HCT116 (cell line): ENCODE measurements at regions not wholly inside any gene's neighbourhood (a gene's known extent, or its start where the extent isn't known, plus 50 kb on each side); places are given as distances from the start of the nearest gene placed in this dataset.

Experiments used
- ATF3 ChIP-seq: IDR thresholded peaks from 2 replicates; pipeline ENCODE4 v1.6.1; 2012
- CEBPB ChIP-seq: IDR thresholded peaks from 2 replicates; pipeline ENCODE4 v1.6.1; 2012; ENCODE audit warnings: low read depth
- CTCF ChIP-seq, 3 experiments: fragments of 200-600 bp in 1 of 3; sonication (generic) in 1 of 3; IDR thresholded peaks in 2 of 3; conservative IDR thresholded peaks in 1 of 3; 2 replicates each; pipeline ENCODE4 v1.5.1; 2012 to 2017; ENCODE audit warnings: low read depth in 2 of 3, low read length in 2 of 3, antibody characterized with exemption in 1 of 3, borderline replicate concordance in 1 of 3, control low read depth in 1 of 3, mild to moderate bottlenecking in 1 of 3, mixed read lengths in 1 of 3, mixed run types in 1 of 3, moderate library complexity in 1 of 3; ENCODE audit not compliant: insufficient read depth in 1 of 3
- EZH2 ChIP-seq: fragments of 200-600 bp; sonication (generic); IDR thresholded peaks from 2 replicates; pipeline ENCODE4 v1.6.1; 2017; ENCODE audit warnings: antibody characterized with exemption, mixed run types
- FOSL1 ChIP-seq: IDR thresholded peaks from 2 replicates; pipeline ENCODE4 v1.6.1; 2012; ENCODE audit warnings: low read depth
- MAX ChIP-seq: IDR thresholded peaks from 2 replicates; pipeline ENCODE4 v1.6.1; 2012
- POLR2A ChIP-seq: IDR thresholded peaks from 2 replicates; pipeline ENCODE4 v1.7.0; 2011; ENCODE audit warnings: borderline replicate concordance; ENCODE audit not compliant: insufficient read depth, insufficient read length; ENCODE audit errors: extremely low read depth
- RAD21 ChIP-seq: IDR thresholded peaks from 2 replicates; pipeline ENCODE4 v1.6.1; 2012; ENCODE audit warnings: low read depth, mild to moderate bottlenecking
- REST ChIP-seq: IDR thresholded peaks from 2 replicates; pipeline ENCODE4 v1.6.1; 2012; ENCODE audit warnings: low read depth
- TCF7L2 ChIP-seq: IDR thresholded peaks from 2 replicates; pipeline ENCODE4 v1.7.0; 2011; ENCODE audit warnings: borderline replicate concordance, inconsistent platforms; ENCODE audit not compliant: insufficient read depth, insufficient read length; ENCODE audit errors: extremely low read depth
- ZFX ChIP-seq: fragments of 450-650 bp; IDR thresholded peaks from 2 replicates; pipeline ENCODE4 v1.6.1; 2017

- TF ChIP-seq ATF3 (no peak), CTCF (IDR thresholded peaks at IDR 0.05 in 2 of 3, conservative IDR thresholded peaks at IDR 0.05 in 1 of 3; ENCODE audit: borderline replicate concordance in 1 of 3, insufficient read depth in 1 of 3, low read depth in 2 of 3, low read length in 2 of 3) (no peak), POLR2A (no peak), REST (no peak), MAX (no peak), EZH2 (no peak), RAD21 (no peak), TCF7L2 (no peak), FOSL1 (no peak), CEBPB (no peak), ZFX (no peak)
These were observed 211.4 kb upstream of the TMEM132C start for GRCh38 chr12:128055567-128055966.
